Body of pancreas (tissue), 4 donors: ENCODE measurements at regions not wholly inside any gene's neighbourhood (a gene's known extent, or its start where the extent isn't known, plus 50 kb on each side); places are given as distances from the start of the nearest gene placed in this dataset.

Experiments used
- POLR2A ChIP-seq, 3 donors: fragments of 450-650 bp; IDR thresholded peaks; one replicate each; pipeline ENCODE4 v1.6.1; 2016; ENCODE audit warnings: antibody characterized with exemption in 3 of 3, mild to moderate bottlenecking in 2 of 3
- TF ChIP-seq, protein P1 (sequence below), 7 experiments: fragments of 450-650 bp in 4 of 7; fragments of 200-600 bp in 3 of 7; sonication (generic) in 3 of 7; IDR thresholded peaks; one replicate each; pipeline ENCODE4 v1.5.1; 2016 to 2019; ENCODE audit warnings: antibody characterized with exemption in 7 of 7

DNA sequence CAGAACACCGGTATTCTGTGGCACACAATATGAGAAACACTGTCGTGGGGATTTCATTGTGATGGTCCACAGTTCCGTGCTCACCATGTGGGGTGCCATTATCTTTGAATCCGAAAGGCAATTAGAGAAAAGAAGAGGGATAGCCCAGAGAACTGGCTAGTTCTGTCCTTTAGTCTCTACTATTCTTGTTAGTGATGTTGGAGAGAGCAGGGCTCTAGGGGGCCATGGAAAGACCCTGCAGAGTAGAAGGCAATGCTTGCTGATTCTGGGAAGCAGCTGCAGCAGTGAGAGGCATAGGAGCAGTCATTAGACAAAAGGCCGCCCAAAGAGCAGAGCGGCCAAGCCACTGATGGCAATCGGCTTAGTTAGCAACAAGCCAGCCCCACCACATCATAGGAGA lies 146.3 kb downstream of the TSEN15 start:
- TF ChIP-seq, protein P1, sequence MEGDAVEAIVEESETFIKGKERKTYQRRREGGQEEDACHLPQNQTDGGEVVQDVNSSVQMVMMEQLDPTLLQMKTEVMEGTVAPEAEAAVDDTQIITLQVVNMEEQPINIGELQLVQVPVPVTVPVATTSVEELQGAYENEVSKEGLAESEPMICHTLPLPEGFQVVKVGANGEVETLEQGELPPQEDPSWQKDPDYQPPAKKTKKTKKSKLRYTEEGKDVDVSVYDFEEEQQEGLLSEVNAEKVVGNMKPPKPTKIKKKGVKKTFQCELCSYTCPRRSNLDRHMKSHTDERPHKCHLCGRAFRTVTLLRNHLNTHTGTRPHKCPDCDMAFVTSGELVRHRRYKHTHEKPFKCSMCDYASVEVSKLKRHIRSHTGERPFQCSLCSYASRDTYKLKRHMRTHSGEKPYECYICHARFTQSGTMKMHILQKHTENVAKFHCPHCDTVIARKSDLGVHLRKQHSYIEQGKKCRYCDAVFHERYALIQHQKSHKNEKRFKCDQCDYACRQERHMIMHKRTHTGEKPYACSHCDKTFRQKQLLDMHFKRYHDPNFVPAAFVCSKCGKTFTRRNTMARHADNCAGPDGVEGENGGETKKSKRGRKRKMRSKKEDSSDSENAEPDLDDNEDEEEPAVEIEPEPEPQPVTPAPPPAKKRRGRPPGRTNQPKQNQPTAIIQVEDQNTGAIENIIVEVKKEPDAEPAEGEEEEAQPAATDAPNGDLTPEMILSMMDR (IDR thresholded peaks at IDR 0.05), result no peak
- no peak for TF ChIP-seq POLR2A (IDR thresholded peaks at IDR 0.05)
